ENCODE measurements at regions not wholly inside any gene's neighbourhood (a gene's known extent, or its start where the extent isn't known, plus 50 kb on each side); places are given as distances from the start of the nearest gene placed in this dataset.

DNA sequence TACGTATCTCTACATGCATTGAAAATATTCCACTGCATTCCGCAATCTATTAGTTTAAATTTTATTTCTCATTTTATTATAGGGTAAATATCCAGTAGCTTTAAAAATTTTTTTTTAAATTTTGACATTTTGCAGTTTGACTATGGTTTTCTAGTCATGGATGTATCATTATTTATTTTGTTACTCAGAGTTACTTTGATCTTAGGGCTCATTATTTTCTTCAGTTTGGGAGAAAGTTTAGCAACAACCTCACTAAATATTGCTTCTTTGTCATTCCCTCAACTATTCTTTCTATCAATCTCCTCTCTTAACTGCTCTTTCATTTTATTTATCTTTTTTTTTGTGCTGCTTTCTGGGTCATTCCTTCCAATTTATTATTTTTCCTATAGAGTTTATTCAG, 100.5 kb upstream of the SLCO6A1 start:
- TF ChIP-seq CTCF (conservative IDR thresholded peaks at IDR 0.05; ENCODE audit: low read depth, low read length) (no peak), EZH2 (IDR thresholded peaks at IDR 0.05; ENCODE audit: borderline replicate concordance, low read depth, low read length, poor library complexity, severe bottlenecking) (no peak)

Measured in A673 (cell line).